H1 (cell line): ENCODE measurements at regions not wholly inside any gene's neighbourhood (a gene's known extent, or its start where the extent isn't known, plus 50 kb on each side); places are given as distances from the start of the nearest gene placed in this dataset.

ENCODE experiments used
- RBBP5 ChIP-seq: IDR thresholded peaks from 2 replicates; pipeline ENCODE4 v1.7.1; 2012; ENCODE audit warnings: low read depth, mild to moderate bottlenecking, inconsistent platforms, low read length, moderate library complexity, borderline replicate concordance
- RXRA ChIP-seq: IDR thresholded peaks from 2 replicates; pipeline ENCODE4 v1.6.1; 2011; ENCODE audit warnings: low read depth, mild to moderate bottlenecking, low read length, moderate library complexity; ENCODE audit not compliant: insufficient read depth
- TBP ChIP-seq: IDR thresholded peaks from 2 replicates; pipeline ENCODE4 v1.6.1; 2011; ENCODE audit warnings: low read depth, low read length, improper control_type of control experiment
- TEAD4 ChIP-seq: IDR thresholded peaks from 2 replicates; pipeline ENCODE4 v1.6.1; 2012; ENCODE audit warnings: low read depth, low read length, inconsistent platforms, mixed read lengths
- YY1 ChIP-seq: IDR thresholded peaks from 2 replicates; pipeline ENCODE4 v1.6.1; 2011; ENCODE audit warnings: low read depth, mild to moderate bottlenecking, low read length

DNA sequence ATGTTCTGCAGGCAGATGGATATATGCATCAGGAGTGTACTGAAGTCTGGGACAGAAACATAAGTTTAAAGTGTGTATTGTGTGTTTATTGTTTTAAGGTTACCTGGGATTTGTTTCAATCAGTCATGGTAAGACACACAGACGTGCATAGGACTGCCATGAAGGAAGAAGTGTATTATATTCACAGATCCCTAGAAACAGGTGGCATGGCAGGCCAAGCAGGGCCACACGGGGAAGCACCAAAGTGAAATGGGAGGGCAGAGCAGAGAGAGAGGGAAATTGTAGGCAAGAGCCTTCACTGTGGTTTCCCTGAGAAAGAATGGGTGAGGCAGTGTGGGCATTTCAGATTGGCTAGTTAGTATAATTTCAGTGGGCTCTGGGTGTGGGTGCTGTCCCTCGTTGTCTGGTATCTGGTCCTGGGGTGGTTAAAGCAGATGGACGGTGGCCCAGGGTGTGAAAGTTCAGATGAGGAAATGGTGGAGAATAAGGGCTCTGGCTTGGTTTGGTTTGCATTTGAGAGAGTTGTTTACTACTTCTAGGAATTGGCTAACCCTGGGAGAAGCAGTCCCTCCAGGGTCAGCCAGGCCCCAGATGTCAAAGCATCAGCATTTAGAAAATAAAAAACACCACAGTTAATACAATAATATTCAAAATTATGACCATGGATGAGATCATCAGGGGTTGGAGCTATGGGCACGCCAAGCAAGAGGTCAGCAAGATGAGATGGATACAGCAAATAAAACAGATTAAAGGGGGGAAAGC is 160.0 kb downstream of the LRRC30 start (continued):
- TF ChIP-seq RXRA = no peak
- no peak for TF ChIP-seq RBBP5
- TF ChIP-seq YY1 = no peak
- no peak for TF ChIP-seq TEAD4
- TF ChIP-seq TBP = no peak
